HG03439 (cell line): ENCODE measurements at regions not wholly inside any gene's neighbourhood (a gene's known extent, or its start where the extent isn't known, plus 50 kb on each side); places are given as distances from the start of the nearest gene placed in this dataset.

ENCODE experiments used
- ATAC-seq: cut with Tn5 transposase; IDR thresholded peaks from one replicate; pipeline ENCODE4 v1.9.1; 2021; ENCODE audit warnings: mild to moderate bottlenecking, moderate library complexity; ENCODE audit not compliant: unreplicated experiment

DNA sequence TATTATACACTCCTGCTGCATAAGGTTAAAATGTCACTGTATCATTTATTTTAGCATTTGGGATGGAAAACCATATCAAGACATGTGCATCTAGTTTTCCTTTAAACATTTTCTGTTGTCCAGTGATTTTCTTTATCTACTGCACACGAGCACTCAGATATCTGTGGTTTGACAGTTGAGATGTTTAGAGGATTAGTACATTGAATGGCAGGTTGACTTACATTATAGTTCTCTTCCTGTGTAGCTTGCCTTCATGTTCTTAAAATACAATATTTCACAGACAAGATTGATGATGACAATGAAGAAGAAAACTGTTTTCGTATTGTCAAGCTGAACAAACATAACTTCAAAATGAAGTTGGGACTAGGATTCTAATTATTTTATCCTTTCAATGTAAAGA lies 2378.4 kb upstream of the WWC1 start:
- ATAC-seq, result no peak

DNA sequence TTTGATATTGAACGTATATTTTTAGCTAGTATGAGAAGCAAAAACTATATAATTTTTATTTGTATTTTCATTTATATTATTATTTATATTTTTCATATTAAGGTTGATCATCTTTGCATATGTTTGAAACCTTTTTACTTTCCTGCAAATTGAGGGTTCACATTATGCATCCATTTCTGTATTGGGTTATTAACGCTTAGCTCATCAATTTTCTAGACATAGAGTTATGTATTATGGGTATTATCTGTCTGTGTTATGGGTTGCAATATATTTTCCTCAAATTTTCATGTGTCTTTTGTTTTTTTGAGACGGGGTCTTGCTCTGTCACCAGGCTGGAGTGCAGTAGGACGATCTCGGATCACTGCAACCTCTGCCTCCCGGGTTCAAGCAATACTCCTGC lies 2377.0 kb upstream of the WWC1 start:
- no peak for ATAC-seq

DNA sequence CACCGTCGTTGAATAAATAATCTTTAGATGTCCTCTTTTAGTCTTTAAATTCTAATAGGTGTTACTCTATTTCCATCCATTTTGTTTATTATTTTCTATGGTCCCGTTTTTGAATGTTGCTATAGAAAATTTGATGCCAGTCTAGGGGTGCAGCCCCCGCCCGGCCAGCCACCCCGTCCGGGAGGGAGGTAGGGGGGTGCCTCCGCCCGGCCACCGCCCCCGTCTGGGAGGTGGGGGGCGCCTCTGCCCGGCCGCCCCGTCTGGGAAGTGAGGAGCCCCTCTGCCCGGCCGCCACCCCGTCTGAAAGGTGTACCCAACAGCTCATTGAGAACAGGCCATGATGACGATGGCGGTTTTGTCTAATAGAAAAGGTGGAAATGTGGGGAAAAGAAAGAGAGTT lies 2372.2 kb upstream of the WWC1 start:
- no peak for ATAC-seq

DNA sequence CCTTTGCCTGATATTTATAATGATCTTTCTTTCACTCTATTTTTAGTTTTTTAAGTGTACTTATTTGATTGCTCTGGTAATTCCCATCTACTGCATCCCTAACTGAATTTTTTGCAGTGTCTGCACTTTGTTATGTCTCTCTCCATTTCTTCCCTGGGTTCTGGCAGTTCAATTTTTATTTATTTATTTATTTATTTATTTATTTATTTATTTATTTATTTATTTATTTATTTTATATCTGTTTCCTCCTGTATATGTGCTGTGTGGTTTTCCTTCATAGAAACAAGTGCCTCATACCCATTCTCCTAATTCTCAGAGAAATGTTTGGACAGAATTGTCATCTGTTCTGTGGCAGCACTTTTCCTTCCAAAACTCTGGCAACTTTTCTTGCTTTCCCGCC lies 2370.8 kb upstream of the WWC1 start:
- ATAC-seq, result no peak

DNA sequence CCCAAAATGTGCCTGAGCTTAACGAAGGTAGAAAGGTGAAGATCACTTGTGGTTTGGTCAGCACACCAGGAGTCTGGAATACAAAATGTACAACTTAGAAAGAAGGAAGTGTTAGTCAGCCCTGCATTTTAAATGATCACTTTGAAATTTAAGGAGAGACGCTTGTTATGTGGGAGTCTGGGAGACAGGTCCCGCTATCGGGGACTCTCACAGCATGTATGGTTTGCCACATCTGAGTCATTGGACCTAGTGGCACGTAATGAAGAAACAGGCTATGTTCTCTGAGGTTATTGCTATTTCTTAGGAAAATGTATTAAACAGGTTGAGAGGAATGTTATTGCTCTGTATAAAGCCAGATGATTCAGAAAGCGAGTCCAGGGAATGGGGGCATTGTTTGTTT lies 2362.5 kb upstream of the WWC1 start:
- ATAC-seq, result no peak

DNA sequence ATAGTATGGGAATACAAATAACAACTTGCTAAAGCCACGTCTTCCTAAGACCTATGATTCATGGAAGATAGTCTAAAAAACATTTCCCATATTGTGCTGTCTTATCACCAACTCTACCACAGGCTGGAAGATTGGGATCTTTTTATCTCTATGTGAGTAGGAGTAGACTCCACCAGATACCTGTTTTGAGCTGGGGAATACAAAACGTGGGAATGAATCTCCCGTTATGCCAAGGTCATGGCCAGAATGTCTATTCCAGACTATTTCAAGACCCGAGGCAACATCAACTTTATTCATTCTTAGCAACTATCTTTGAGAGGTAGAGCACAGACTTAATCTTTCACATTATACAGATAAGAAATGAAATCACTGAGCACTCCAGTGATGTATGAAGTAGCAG lies 2350.9 kb upstream of the WWC1 start:
- no peak for ATAC-seq

DNA sequence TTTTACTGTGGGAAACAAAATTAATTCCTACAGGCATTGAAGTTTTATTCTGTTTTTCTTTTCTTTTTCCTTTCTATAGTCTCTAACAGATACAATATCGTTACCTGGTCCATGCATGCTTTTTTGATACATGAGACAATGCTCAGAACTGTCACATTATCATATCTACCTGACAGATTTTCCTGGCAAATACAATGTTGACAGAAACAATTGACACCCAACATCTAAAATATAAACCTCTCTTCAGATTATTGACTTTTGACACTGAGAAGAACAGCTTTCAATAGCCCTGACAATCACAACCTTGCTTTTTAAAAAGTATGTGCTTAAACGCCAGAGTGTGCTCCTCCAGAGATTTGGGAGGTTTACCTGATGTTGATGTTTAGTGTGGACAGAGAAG lies 2334.6 kb upstream of the WWC1 start:
- ATAC-seq, result no peak

DNA sequence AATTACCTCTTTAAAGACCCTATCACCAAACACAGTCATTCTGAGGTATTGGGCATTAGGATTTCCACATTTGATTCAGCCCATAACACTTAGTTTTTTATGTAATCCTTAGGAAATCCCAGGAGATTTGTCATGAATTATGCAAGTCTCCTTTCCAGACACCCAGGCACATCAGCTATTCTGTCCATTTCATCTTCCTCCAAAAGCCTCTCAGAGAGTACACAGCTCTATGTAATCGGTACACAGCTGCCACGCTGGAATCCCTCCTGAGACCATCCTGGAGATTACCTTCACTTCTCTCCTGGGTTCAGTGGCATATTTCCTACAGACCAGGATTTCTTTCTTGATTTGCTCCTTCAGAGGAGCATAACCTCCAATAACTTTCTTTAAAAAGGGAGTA lies 2309.8 kb upstream of the WWC1 start:
- no peak for ATAC-seq

DNA sequence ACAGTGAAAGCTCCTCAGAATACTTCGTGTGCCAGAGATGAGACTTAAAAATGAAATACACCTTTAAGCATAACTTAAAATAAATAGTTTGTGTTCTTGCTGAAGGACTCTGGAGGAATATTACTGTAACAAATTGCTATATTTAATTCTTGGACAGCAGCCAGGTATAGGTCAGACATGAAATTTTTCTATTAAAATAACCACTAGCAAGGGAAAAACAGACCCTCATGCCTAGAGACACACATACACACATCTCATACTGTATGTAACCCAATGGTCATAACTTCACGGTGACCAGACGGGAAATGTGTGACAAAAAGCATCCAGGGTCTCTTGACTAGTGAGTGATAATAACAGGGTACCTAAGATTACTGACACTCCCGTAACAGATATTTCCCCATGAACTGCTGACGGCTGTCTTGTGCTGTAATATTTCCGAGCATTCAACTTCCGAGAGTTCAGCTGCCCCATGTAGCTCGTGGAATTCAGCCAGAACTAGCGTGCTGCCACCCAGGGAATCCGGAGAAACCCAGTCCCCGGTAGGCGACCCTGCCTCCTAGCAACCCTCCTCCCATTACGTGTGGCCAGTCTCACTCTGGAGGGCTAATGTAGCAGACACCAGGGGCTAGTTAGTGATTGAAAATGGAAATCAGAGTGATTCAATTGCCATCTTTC lies 2295.1 kb upstream of the WWC1 start:
- ATAC-seq, result no peak

DNA sequence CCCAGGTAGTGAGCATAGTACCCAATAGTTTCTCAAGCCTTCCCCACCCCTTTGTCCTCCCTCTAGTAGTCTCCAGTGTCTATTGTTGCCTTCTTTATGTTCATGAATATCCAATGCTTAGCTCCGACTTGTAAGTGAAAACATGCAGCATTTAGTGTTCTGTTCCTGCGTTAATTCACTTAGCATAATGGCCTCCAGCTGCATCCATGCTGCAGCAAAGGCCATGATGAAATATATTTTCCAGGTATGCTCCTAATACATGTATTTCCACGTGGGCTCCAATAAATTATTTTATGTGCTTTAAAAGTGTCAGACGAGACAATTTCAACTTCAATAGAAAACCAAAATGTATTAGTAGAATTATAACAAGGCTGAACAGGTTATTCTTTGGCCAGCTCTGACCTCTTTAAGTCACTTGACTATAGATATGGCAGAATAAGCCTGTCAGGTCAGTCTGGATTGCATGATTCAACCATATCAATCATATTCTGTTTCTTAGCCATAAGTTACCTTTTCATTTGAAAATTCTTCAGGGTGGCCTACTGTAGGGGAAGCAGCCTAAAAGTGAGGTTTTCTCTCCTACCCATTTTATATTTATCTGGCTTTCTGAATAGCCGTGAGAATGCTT lies 2291.6 kb upstream of the WWC1 start:
- no peak for ATAC-seq

DNA sequence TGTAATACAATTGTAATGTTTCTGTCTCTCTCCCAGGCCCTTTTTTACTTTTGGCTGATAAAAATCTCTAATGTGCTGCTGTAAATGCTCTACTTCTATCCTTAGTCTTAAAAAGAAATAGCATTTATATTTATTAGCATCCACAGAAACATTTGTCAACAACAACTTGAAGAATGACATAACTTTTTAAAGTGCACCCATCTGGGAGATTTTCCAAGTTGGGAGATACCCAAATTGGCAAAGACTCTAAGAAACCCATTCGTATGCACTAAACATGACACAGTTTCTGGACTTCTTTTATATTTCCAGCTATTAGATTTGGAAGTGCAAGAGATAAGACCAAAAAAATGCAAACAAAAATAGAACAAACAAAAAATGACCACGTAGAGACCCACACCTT lies 2287.4 kb upstream of the WWC1 start:
- ATAC-seq, result no peak

DNA sequence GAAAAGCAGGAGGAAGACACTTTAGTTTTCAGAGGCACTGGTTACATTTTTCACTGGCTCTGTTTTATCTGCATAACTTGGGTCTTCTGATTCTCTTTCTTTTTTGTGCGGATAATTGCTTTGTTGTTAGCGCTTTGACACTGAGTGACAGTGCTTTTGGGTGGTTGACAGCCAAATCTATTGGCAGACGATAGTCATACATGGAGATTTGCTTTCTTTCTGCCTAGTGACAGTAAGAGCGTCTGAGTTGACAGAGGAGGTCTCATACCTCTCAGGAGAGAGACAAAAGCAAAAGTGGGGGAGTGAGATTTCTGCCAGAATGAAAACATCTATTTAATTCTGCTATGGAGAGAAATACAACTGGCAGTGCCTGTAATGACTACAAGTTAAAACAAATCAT lies 2278.0 kb upstream of the WWC1 start:
- no peak for ATAC-seq

DNA sequence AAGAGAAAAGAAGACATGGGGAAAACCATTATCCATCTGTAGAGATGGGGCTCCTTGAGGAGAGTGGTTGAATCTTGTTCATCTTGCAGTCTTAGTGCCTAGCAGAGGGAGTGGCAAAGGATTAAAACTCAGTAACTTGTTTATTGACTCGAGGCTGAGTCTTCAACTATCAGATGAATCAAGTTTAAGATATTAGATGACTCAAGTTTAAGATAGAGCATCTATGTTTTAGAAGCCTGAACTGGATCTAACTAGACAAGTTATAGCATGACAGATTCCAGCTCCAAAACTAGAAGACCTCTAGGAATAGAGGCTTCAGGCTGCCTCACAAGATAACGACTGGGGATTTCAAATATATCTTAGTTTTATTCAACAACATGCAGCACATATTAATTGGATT lies 2277.2 kb upstream of the WWC1 start:
- ATAC-seq, result no peak

DNA sequence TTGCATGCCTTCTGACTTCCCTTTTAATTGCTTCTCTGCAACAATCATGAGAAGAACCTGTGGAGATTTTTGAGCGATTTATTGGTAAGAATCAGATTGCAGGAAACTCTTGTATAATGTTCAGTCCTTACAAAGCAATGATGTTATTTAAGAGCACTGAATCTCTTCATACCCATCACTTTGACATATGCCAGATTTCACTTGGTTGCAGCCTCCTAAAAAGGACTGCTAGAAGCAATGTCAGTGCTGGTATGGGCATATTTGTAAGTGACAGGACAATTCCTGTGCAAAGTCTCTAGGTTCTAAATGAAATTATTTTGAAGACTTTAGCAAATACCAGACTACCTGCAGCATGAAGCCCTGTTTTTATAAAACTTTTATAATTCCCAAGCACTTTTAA lies 2272.7 kb upstream of the WWC1 start:
- no peak for ATAC-seq

DNA sequence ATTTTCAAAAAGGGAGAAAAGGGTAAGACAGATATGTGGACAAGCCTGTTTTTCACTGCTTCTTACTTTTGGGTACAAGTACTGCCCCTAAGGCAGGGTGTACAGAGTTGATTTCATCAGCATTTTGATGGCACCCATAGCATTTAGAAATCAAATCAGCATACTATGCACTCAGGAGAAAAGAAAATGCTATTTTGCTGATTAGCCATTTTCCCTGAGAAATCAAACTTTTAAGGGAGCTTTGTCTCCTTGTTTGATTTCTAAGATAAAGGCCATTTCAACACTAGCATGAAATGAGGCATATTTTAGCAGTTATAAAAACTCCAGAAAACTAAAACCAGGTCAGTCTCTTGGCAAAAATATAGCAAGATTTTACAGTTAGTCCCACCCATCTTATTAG lies 2269.4 kb upstream of the WWC1 start:
- ATAC-seq, result no peak

DNA sequence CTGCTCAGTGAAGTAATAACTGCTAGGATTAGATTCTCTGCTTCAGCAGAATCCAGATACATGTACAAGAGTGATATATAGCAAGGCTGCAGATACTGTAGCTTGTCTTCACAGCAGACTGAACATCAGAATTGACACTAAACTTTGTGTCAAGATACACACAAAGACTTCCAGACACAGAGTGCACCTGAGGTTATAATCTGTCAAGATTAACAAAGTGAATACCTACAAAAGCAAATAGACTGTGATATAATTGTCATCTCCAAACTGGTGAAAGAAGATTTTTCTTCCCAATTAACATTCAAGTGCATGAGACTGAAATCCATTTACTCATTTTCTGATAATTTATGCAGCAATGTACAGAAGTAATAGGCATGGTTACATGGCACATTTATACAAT lies 2266.5 kb upstream of the WWC1 start:
- ATAC-seq, result no peak

DNA sequence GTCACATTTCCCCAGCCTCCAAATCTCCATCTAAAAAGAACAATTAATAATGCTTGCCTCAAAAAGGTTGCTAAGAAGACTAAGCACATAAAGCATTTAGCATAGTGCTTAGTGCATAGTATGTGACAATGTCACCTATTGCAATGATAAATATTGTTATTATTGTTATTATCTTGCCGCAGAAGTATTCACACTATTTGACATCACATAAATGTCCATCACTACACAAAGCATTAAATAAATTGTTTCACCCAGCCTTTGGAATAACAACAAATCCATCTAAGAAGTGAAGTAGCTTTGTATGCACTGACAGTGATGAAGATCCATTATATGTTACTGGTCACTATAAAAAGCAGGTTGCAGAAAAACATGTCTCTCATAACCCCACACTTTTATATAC lies 2263.9 kb upstream of the WWC1 start:
- no peak for ATAC-seq

DNA sequence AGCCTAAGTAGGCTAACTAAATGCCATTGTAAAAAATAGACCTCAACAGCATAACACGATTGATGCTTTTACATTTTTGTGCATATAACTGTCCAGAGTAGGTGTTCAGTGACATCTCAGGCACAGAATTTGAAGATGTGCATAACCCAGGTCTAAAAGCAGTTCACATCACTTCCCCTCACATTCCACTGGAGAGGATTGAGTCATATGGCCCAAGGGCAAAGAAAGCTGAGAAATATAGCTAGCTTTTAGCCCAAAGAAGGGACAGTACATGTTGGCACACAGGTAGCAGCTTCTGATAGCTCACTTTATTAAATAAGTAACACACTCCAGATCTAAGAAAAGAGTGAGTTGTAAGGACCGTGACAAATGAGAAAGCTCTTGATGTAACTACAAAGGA lies 2259.5 kb upstream of the WWC1 start:
- ATAC-seq, result no peak

DNA sequence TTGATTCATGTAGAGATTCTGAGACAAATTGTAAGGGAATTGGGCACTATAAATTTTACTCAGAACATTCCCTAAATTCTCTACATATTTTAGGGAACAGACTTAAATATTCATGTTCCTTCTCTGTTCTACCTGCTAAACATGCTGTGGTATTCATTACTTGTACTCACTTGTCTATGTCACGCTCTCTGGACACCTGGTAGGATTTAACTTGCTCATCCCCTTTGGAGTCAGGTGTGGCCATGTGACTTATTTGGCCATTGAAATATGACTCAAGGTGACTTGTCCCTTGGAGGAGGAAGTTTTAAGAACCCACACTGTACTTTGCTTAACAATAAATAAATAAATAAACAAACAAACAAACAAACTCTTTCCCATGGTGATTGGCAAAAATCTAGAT lies 2258.8 kb upstream of the WWC1 start:
- ATAC-seq, result no peak

DNA sequence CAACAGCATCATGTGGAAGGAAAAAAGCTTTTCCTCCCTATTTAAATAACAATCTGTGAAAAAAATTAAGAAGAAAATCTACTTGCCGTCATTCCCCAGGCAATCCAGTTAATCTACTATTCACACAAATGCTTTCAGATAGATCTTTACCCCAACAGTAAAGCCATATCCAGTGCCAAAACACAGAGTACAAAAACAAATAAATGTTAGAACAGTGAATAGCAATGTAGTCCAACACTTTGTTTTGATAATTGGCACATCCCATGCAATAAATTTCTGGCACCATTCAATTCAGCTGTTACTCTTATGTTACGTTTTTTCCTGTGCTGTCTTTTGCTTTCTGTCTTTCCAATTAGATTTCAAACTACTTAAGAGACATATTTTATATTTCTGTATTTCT lies 2245.5 kb upstream of the WWC1 start:
- ATAC-seq, result no peak

DNA sequence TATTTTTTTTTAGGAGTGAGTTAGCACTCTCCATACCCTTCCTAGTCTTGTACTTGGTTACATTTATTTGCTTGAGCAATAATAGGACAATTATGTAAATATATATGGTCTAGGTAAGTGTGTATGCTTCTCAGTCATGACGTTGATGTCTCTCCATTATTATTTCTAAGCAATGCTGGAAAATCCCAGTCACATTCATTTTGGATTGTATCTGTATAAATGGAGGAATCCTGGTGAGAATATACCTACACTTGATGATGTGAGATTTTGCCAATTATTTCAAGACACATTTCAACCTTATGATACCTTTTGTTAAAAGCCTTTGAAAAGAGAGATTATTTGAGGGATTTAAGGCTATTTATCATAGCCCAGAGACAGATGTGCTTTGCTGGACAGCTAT lies 2244.5 kb upstream of the WWC1 start:
- no peak for ATAC-seq

DNA sequence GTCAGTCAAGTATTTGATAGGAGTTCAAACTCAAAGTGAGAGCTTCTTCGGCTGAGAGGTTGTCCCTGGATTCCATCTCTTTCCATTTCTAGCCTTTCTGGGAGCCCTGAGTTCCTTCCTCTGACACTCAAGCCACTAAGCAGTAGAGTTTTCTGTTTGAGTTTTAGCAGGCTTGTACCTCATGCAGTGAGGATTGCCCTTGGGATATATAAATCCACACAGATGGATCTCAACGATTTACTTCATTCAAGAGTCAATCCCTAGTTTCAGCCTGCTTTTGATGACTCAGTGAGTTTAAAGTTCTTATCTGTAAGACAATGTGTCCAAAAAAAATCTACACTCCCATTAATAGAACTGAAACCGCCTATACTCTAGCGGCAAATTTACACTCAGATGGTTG lies 2240.9 kb upstream of the WWC1 start:
- no peak for ATAC-seq

DNA sequence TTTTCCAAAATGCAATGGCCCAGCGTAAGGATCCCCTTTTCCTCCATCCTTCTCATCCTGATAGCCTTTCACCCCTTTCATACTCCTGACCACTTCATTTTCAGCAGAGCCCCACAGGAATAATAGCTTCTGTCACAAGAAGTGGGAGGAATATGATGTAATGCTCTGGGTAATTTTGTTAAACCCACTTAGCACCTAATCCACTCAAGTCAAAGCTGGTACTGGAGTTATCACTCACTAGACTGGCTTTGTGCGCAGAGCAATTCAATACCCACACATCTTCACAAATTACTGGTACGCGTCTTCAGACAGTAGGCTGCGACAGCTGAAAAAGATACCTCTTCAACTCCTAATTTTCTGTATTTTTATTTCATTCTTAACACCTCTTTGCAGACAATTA lies 2232.8 kb upstream of the WWC1 start:
- ATAC-seq, result no peak
